IMR-90 (cell line): ENCODE measurements at regions not wholly inside any gene's neighbourhood (a gene's known extent, or its start where the extent isn't known, plus 50 kb on each side); places are given as distances from the start of the nearest gene placed in this dataset.

Experiments used
- ATAC-seq: fragments of 200-7000 bp; cut with Tn5 transposase; 2 replicates; pipeline ENCODE4 v1.9.1; 2020; ENCODE audit warnings: low read depth, mild to moderate bottlenecking, moderate library complexity
- BruUV-seq: library from RNA; stranded (reverse); fragments of 400-500 nt; replicated peaks from 2 replicates; lab custom pipeline; 2021; lab: Mats Ljungman, UMichigan
- CTCF ChIA-PET: fragments of 300-600 bp; formaldehyde crosslinking; extraction: SDS; loops from one replicate; lab custom pipeline; 2021; ENCODE audit warnings: antibody characterized with exemption; lab: Yijun Ruan, JAX
- POLR2A ChIA-PET: fragments of 300-600 bp; sonication (Branson Sonifier 250); formaldehyde crosslinking; loops from one replicate; lab custom pipeline; 2022; ENCODE audit warnings: antibody characterized with exemption; ENCODE audit not compliant: unreplicated experiment; lab: Charles Lee
- DNase-seq: peaks from one replicate; pipeline ENCODE4 v3.0.0; 2013
- H2AFZ ChIP-seq: replicated peaks from 2 replicates; pipeline ENCODE3; 2013; ENCODE audit warnings: low read length, mild to moderate bottlenecking; ENCODE audit not compliant: poor library complexity
- H2AK5ac ChIP-seq: 2 replicates; pipeline ENCODE4 v1.6.1; 2013; ENCODE audit warnings: low read depth, low read length, inconsistent platforms
- H2AK9ac ChIP-seq: replicated peaks from 2 replicates; pipeline ENCODE3; 2013; ENCODE audit warnings: mild to moderate bottlenecking, low read depth, low read length, moderate library complexity; ENCODE audit not compliant: poor library complexity
- H2BK120ac ChIP-seq: 2 replicates; pipeline ENCODE4 v1.6.1; 2013; ENCODE audit warnings: low read depth, low read length, inconsistent platforms
- H2BK15ac ChIP-seq: 3 replicates; pipeline ENCODE4 v1.6.1; 2013; ENCODE audit warnings: low read depth, low read length, inconsistent platforms
- H2BK20ac ChIP-seq: 2 replicates; pipeline ENCODE4 v1.6.1; 2013; ENCODE audit warnings: low read depth, mild to moderate bottlenecking, inconsistent platforms, low read length, moderate library complexity
- H2BK5ac ChIP-seq: 2 replicates; pipeline ENCODE4 v1.6.1; 2013; ENCODE audit warnings: mild to moderate bottlenecking, low read depth, low read length, inconsistent platforms; ENCODE audit not compliant: poor library complexity, severe bottlenecking
- H3K14ac ChIP-seq: replicated peaks from 2 replicates; pipeline ENCODE4 v1.6.1; 2013; ENCODE audit warnings: low read depth, low read length, inconsistent platforms
- H3K18ac ChIP-seq: 2 replicates; pipeline ENCODE4 v1.6.1; 2013; ENCODE audit warnings: low read depth, low read length, control low read depth
- H3K23ac ChIP-seq: 2 replicates; pipeline ENCODE4 v1.6.1; 2013; ENCODE audit warnings: low read depth, low read length, inconsistent platforms
- H3K27ac ChIP-seq: 2 replicates; pipeline ENCODE4 v1.5.1; 2013; ENCODE audit warnings: mild to moderate bottlenecking, control low read depth, low read length; ENCODE audit not compliant: insufficient read depth
- H3K27me3 ChIP-seq: 2 replicates; pipeline ENCODE4 v1.6.1; 2013; ENCODE audit warnings: low read length; ENCODE audit not compliant: control insufficient read depth, insufficient read depth
- H3K36me3 ChIP-seq: 2 replicates; pipeline ENCODE4 v1.6.1; 2013; ENCODE audit warnings: low read length, mixed read lengths; ENCODE audit not compliant: control insufficient read depth, insufficient read depth
- H3K4ac ChIP-seq: 2 replicates; pipeline ENCODE4 v1.6.1; 2013; ENCODE audit warnings: low read depth, low read length, inconsistent platforms
- H3K4me1 ChIP-seq: 2 replicates; pipeline ENCODE4 v1.6.1; 2013; ENCODE audit warnings: low read length, mixed read lengths; ENCODE audit not compliant: control insufficient read depth, insufficient read depth
- H3K4me2 ChIP-seq: 2 replicates; pipeline ENCODE4 v1.6.1; 2013; ENCODE audit warnings: low read depth, mild to moderate bottlenecking, control low read depth, low read length, moderate library complexity
- H3K4me3 ChIP-seq: 2 replicates; pipeline ENCODE4 v1.5.1; 2013; ENCODE audit warnings: low read depth, mild to moderate bottlenecking, control low read depth, low read length, moderate library complexity; ENCODE audit not compliant: insufficient read depth
- H3K56ac ChIP-seq: 2 replicates; pipeline ENCODE4 v1.6.1; 2013; ENCODE audit warnings: low read length, inconsistent platforms; ENCODE audit not compliant: insufficient read depth; ENCODE audit errors: extremely low read depth
- H3K79me1 ChIP-seq, 2 experiments: 2 replicates each; pipeline ENCODE4 v1.6.1; 2013; ENCODE audit warnings: low read length in 2 of 2, inconsistent platforms in 1 of 2, low read depth in 1 of 2
- H3K9ac ChIP-seq: 2 replicates; pipeline ENCODE4 v1.6.1; 2013; ENCODE audit warnings: low read depth, low read length, control low read depth
- H3K9me1 ChIP-seq: 2 replicates; pipeline ENCODE4 v1.6.1; 2013; ENCODE audit warnings: low read length, inconsistent platforms; ENCODE audit not compliant: insufficient read depth
- H3K9me3 ChIP-seq: 2 replicates; pipeline ENCODE4 v1.6.1; 2013; ENCODE audit warnings: low read length; ENCODE audit not compliant: control insufficient read depth, insufficient read depth
- H4K20me1 ChIP-seq: 2 replicates; pipeline ENCODE4 v1.6.1; 2013; ENCODE audit warnings: low read length, inconsistent platforms; ENCODE audit not compliant: insufficient read depth
- H4K5ac ChIP-seq: 2 replicates; pipeline ENCODE4 v1.6.1; 2013; ENCODE audit warnings: mild to moderate bottlenecking, low read depth, low read length, control low read depth
- H4K8ac ChIP-seq, 2 experiments: 2 replicates each; pipeline ENCODE4 v1.6.1; 2013; ENCODE audit warnings: low read depth in 2 of 2, low read length in 2 of 2, control low read depth in 1 of 2, inconsistent platforms in 1 of 2
- H4K91ac ChIP-seq: 2 replicates; pipeline ENCODE4 v1.6.1; 2013; ENCODE audit warnings: low read depth, low read length, inconsistent platforms; ENCODE audit not compliant: insufficient read depth
- BHLHE40 ChIP-seq: fragments of 150-350 bp; IDR thresholded peaks from 2 replicates; pipeline ENCODE4 v1.6.1; 2016; ENCODE audit warnings: mild to moderate bottlenecking, low read depth, low read length
- CEBPB ChIP-seq: IDR thresholded peaks from 2 replicates; pipeline ENCODE4 v1.6.1; 2012; ENCODE audit warnings: low read depth, low read length, improper control_type of control experiment
- CHD1 ChIP-seq: IDR thresholded peaks from 2 replicates; pipeline ENCODE4 v1.6.1; 2012; ENCODE audit warnings: low read depth, low read length, improper control_type of control experiment
- FOS ChIP-seq: fragments of 150-350 bp; IDR thresholded peaks from 2 replicates; pipeline ENCODE4 v1.6.1; 2016; ENCODE audit warnings: low read depth, low read length
- MAFK ChIP-seq: IDR thresholded peaks from 2 replicates; pipeline ENCODE4 v1.6.1; 2012; ENCODE audit warnings: low read depth, low read length, improper control_type of control experiment
- NFE2L2 ChIP-seq: fragments of 150-350 bp; IDR thresholded peaks from 2 replicates; pipeline ENCODE4 v1.6.1; 2016; ENCODE audit warnings: low read depth, mild to moderate bottlenecking, low read length
- POLR2A ChIP-seq: IDR thresholded peaks from 2 replicates; pipeline ENCODE4 v1.6.1; 2012; ENCODE audit warnings: mild to moderate bottlenecking, low read depth, low read length
- RAD21 ChIP-seq: IDR thresholded peaks from 2 replicates; pipeline ENCODE4 v1.6.1; 2012; ENCODE audit warnings: low read length, improper control_type of control experiment
- RCOR1 ChIP-seq: IDR thresholded peaks from 2 replicates; pipeline ENCODE4 v1.6.1; 2012; ENCODE audit warnings: mild to moderate bottlenecking, low read length, improper control_type of control experiment; ENCODE audit not compliant: insufficient replicate concordance
- RFX5 ChIP-seq: IDR thresholded peaks from 2 replicates; pipeline ENCODE4 v1.8.0; 2012; ENCODE audit warnings: low read depth, mild to moderate bottlenecking, low read length, moderate library complexity
- SMC3 ChIP-seq: fragments of 150-350 bp; IDR thresholded peaks from 2 replicates; pipeline ENCODE4 v1.6.1; 2016; ENCODE audit warnings: low read depth, mild to moderate bottlenecking, antibody characterized with exemption, low read length, moderate library complexity
- WGBS, 2 experiments: methylation state at CpG; one replicate each; pipeline versions ENCODE4 v1.1.5 to v1.1.7; 2013; ENCODE audit warnings: missing lambda C conversion rate in 2 of 2; ENCODE audit not compliant: insufficient read length in 1 of 2; ENCODE audit errors: extremely low coverage in 2 of 2; 5-methylcytosine and 5-hydroxymethylcytosine counted together
- dilution Hi-C: fragments of 300-500 bp; cut with HindIII; formaldehyde crosslinking; loops from one replicate; pipeline ENCODE4 v1.14.3; 2018; ENCODE audit warnings: low sequenced_read_pairs; ENCODE audit not compliant: unreplicated experiment
- in situ Hi-C: fragments of 300-500 bp; cut with MboI; formaldehyde crosslinking; loops from 3 replicates; pipeline ENCODE4 v1.14.3; 2019; ENCODE audit warnings: low sequenced_read_pairs, inconsistent platforms, mixed read lengths
- intact Hi-C: fragments of 100-400 bp; cut with micrococcal nuclease; formaldehyde crosslinking; loops from 2 replicates; pipeline ENCODE4 v1.10.0; 2022
- TF ChIP-seq, protein P1 (sequence below): conservative IDR thresholded peaks from 2 replicates; pipeline ENCODE4 v1.5.1; 2012; ENCODE audit warnings: mild to moderate bottlenecking, low read depth, low read length, improper control_type of control experiment
- TF ChIP-seq, protein P2 (sequence below): fragments of 150-350 bp; IDR thresholded peaks from 2 replicates; pipeline ENCODE4 v1.6.1; 2016; ENCODE audit warnings: low read depth, mild to moderate bottlenecking, low read length, moderate library complexity, borderline replicate concordance

DNA sequence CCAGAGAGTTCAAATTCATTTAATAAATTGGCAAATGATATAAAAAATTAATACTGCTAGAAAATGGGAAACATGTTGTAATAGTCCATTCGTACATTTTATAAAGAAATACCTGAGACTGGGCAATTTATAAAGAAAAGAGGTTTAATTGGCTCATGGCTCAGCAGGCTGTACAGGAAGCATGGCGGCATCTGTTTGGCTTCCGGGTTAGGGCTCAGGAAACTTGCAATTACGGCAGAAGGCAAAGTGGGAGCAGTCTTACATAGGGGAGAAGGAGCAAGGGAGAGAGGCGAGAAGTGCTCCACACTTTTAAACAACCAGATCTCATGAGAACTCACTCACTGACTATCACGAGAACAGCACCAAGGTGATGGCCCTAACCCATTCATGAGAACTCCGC, 512.0 kb downstream of the DACH1 start:
- H4K20me1 ChIP-seq = no peaks in the 10 kb centered on the region
- H4K8ac ChIP-seq = no peak overlapping the region

More for the DNA sequence above, 512.0 kb downstream of the DACH1 start:
- Histone ChIP-seq H3K14ac (no peak overlapping the region), H4K91ac (no peak overlapping the region), H3K9me3 (no peaks in the 10 kb centered on the region), H2AFZ (no peak overlapping the region), H2AK9ac (no peak overlapping the region), H4K5ac (no peak overlapping the region), H3K9ac (no peak overlapping the region), H2AK5ac (no peak overlapping the region), H3K27ac (no peak overlapping the region), H3K27me3 (no peaks in the 10 kb centered on the region), H3K4me3 (no peak overlapping the region), H3K56ac (no peak overlapping the region), H3K4me2 (no peak overlapping the region), H3K36me3 (no peaks in the 10 kb centered on the region), H2BK20ac (no peak overlapping the region), H3K79me1 (no peaks in the 10 kb centered on the region), H3K18ac (no peak overlapping the region), H2BK120ac (no peak overlapping the region), H3K4ac (no peak overlapping the region), H2BK15ac (no peak overlapping the region), H2BK5ac (no peak overlapping the region), H3K4me1 (no peaks in the 10 kb centered on the region), H3K23ac (no peak overlapping the region), H3K9me1 (no peaks in the 10 kb centered on the region)
- DNase-seq = no peak
- dilution Hi-C loops = no loop called here
- intact Hi-C loops = no loop called here
- no TSS peak for BruUV-seq
- WGBS, 2 experiments = 80% methylated on average over 1 of the region's 7 CpGs; no CpG with 5 or more reads in 1 of the 2 experiments
- TF ChIP-seq, protein P1, sequence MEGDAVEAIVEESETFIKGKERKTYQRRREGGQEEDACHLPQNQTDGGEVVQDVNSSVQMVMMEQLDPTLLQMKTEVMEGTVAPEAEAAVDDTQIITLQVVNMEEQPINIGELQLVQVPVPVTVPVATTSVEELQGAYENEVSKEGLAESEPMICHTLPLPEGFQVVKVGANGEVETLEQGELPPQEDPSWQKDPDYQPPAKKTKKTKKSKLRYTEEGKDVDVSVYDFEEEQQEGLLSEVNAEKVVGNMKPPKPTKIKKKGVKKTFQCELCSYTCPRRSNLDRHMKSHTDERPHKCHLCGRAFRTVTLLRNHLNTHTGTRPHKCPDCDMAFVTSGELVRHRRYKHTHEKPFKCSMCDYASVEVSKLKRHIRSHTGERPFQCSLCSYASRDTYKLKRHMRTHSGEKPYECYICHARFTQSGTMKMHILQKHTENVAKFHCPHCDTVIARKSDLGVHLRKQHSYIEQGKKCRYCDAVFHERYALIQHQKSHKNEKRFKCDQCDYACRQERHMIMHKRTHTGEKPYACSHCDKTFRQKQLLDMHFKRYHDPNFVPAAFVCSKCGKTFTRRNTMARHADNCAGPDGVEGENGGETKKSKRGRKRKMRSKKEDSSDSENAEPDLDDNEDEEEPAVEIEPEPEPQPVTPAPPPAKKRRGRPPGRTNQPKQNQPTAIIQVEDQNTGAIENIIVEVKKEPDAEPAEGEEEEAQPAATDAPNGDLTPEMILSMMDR = no peak
- TF ChIP-seq, protein P2, sequence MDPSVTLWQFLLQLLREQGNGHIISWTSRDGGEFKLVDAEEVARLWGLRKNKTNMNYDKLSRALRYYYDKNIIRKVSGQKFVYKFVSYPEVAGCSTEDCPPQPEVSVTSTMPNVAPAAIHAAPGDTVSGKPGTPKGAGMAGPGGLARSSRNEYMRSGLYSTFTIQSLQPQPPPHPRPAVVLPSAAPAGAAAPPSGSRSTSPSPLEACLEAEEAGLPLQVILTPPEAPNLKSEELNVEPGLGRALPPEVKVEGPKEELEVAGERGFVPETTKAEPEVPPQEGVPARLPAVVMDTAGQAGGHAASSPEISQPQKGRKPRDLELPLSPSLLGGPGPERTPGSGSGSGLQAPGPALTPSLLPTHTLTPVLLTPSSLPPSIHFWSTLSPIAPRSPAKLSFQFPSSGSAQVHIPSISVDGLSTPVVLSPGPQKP = no peak
- TF ChIP-seq NFE2L2 (no peak), SMC3 (no peak), BHLHE40 (no peak), CEBPB (no peak), CHD1 (no peak), FOS (no peak), MAFK (no peak), RAD21 (no peak), RCOR1 (no peak), RFX5 (no peak), POLR2A (no peak)
- no peak for ATAC-seq
- in situ Hi-C loops = no loop called here
- POLR2A ChIA-PET = no interaction called here
- CTCF ChIA-PET = no interaction called here
